GM10266 (cell line): ENCODE measurements at regions not wholly inside any gene's neighbourhood (a gene's known extent, or its start where the extent isn't known, plus 50 kb on each side); places are given as distances from the start of the nearest gene placed in this dataset.

Experiments
- DNase-seq: peaks from one replicate; pipeline ENCODE4 v3.0.0; 2012; ENCODE audit errors: extremely low spot score
- CTCF ChIP-seq: IDR thresholded peaks from 2 replicates; pipeline ENCODE4 v1.5.1; 2012; ENCODE audit warnings: mild to moderate bottlenecking, low read depth; ENCODE audit not compliant: control insufficient read depth, insufficient read depth; ENCODE audit errors: missing control alignments

- DNase-seq: no peak
- TF ChIP-seq CTCF: no peak
Measured at GRCh38 chr16:59754854-59755253, 1020.7 kb upstream of the GOT2 start.

GRCh38 chr16:59749662-59750336, 1015.7 kb upstream of the GOT2 start:
- TF ChIP-seq CTCF: no peak
- no peak for DNase-seq

GRCh38 chr16:59748531-59748930, 1014.4 kb upstream of the GOT2 start:
- DNase-seq: no peak
- no peak for TF ChIP-seq CTCF

- no peak for TF ChIP-seq CTCF
- DNase-seq: no peak
Measured at GRCh38 chr16:59743504-59743903, 1009.4 kb upstream of the GOT2 start.

- no peak for DNase-seq
- TF ChIP-seq CTCF: no peak
Measured at GRCh38 chr16:59740858-59741257, 1006.7 kb upstream of the GOT2 start.

GRCh38 chr16:59737274-59737673, 1003.2 kb upstream of the GOT2 start:
- no peak for DNase-seq
- no peak for TF ChIP-seq CTCF

- no peak for TF ChIP-seq CTCF
Measured at GRCh38 chr16:59733321-59733720, 999.2 kb upstream of the GOT2 start.

More at GRCh38 chr16:59733321-59733720, 999.2 kb upstream of the GOT2 start:
- no peak for DNase-seq
